HepG2 (cell line): ENCODE measurements at regions not wholly inside any gene's neighbourhood (a gene's known extent, or its start where the extent isn't known, plus 50 kb on each side); places are given as distances from the start of the nearest gene placed in this dataset.

ENCODE experiments used
- CEBPB ChIP-seq: IDR thresholded peaks from 2 replicates; pipeline ENCODE4 v1.6.1; 2011; ENCODE audit warnings: low read depth, low read length, improper control_type of control experiment, borderline replicate concordance
- TFE3 ChIP-seq: IDR thresholded peaks from 2 replicates; pipeline ENCODE4 v1.6.1; 2016
- ZFP36 ChIP-seq: fragments of 150-350 bp; IDR thresholded peaks from 2 replicates; pipeline ENCODE4 v1.6.1; 2018; ENCODE audit warnings: borderline replicate concordance, low read length, low read depth; ENCODE audit not compliant: partially characterized antibody

- TF ChIP-seq TFE3 (CRISPR knock-in tag) = no peak
- TF ChIP-seq CEBPB = no peak
- no peak for TF ChIP-seq ZFP36
Observed at GRCh38 chr5:4963265-4963664, 176.9 kb upstream of the ADAMTS16 start.
